Suprapubic skin (tissue), 3 donors: ENCODE measurements at regions not wholly inside any gene's neighbourhood (a gene's known extent, or its start where the extent isn't known, plus 50 kb on each side); places are given as distances from the start of the nearest gene placed in this dataset.

ENCODE experiments used
- CTCF ChIP-seq, 2 donors: fragments of 200-600 bp in 1 of 2; fragments of 450-650 bp in 1 of 2; sonication (generic) in 1 of 2; IDR thresholded peaks; one replicate each; pipeline ENCODE4 v1.5.1; 2016 to 2019; ENCODE audit warnings: antibody characterized with exemption in 2 of 2, mild to moderate bottlenecking in 1 of 2, moderate library complexity in 1 of 2
- POLR2A ChIP-seq, 2 donors: fragments of 450-650 bp; IDR thresholded peaks; one replicate each; pipeline ENCODE4 v1.6.1; 2017; ENCODE audit warnings: antibody characterized with exemption in 2 of 2, mild to moderate bottlenecking in 2 of 2, moderate library complexity in 2 of 2

GRCh38 chr5:115064380-115064779 is 105.3 kb downstream of the TRIM36 start:
- TF ChIP-seq POLR2A (IDR thresholded peaks at IDR 0.05) (no peak), CTCF (IDR thresholded peaks at IDR 0.05) (no peak)
